GM21381 (cell line): ENCODE measurements at regions not wholly inside any gene's neighbourhood (a gene's known extent, or its start where the extent isn't known, plus 50 kb on each side); places are given as distances from the start of the nearest gene placed in this dataset.

Experiments
- ATAC-seq: cut with Tn5 transposase; IDR thresholded peaks from one replicate; pipeline ENCODE4 v1.9.1; 2021; ENCODE audit warnings: mild to moderate bottlenecking, moderate library complexity; ENCODE audit not compliant: unreplicated experiment

DNA sequence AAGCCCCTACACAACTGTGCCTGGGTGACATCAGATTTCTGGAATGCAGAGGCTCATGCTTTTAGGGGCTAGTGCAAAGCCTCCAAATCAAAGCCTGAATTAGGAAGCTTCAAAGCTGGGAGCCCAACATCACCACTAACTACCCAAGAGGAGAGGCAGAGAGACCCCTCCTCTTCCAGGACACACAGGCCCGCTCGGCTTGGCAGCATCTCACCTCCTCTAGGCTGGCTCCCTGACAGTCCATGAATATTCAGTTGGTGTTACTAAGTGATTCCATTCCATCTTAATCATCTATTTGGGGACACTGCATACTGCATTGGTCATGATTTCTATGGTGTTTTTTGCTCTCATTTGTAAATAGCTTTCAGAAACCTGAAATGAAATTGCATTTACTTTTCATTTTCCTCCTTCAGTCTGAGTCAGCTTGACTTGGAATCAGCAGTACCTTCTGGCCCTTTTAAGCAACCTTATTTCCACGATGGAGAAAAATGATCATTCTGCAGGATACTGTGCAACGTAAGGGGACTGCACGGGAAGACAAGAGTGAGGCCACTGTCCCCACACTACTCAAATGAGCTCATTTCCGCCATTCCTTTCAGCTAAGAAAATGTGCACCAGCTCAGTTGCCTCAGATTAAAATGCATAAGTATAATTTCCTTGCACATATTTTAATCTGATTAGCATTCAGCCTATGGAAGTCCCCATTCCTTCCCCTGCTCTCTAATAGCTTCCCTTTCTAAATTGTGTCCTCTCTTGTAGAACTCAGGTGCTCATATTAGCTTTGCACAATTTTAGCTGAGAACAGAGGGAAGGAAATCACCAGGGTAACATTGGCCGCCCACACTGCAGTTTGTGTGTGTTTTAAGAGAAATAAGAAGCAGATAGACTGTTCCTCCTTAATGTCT lies 219.9 kb downstream of the RFC3 start:
- no peak for ATAC-seq

DNA sequence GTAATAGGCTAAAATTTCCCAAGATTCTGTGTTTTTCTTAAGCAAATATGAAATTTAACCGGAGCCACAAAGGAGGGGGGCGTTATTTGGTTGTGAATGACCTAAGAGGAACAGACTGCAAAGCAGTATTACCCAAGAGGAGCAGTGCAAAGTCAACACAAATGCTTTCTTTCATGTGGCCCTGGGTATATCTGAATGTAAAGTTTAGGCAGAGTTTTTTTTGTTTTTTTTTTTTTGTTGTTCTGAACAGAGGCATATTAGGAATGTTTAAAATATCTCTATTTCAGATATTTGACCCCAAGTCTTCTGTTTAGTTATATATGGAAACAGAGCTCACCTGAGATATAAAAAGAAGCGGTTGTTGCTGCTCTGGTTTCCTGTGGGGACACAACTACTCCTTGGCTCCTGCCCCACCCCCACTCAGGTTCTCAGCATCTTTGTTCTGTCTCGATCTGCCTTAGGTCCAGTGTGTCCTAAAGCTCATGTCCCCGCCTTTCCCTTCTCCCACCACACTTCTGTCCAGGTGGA lies 220.7 kb downstream of the RFC3 start:
- ATAC-seq = no peak

DNA sequence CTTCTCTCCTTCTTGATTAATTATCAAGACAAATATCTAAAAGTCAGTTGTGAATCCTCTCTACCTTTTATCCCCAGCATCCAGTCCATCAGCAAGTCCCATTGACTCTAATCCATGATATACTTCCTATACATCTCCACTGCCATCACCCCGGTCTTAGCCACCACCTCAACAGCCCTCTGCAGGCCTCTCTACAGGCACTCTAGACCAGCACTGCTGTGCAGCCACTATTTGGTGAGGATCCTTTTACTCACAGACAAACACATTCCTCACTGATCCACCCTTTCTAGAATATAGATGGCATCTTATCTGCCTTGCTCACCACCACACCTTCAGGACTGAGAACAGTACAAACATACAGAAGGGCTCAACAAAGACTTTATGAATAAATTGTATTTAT lies 221.7 kb downstream of the RFC3 start:
- no peak for ATAC-seq

DNA sequence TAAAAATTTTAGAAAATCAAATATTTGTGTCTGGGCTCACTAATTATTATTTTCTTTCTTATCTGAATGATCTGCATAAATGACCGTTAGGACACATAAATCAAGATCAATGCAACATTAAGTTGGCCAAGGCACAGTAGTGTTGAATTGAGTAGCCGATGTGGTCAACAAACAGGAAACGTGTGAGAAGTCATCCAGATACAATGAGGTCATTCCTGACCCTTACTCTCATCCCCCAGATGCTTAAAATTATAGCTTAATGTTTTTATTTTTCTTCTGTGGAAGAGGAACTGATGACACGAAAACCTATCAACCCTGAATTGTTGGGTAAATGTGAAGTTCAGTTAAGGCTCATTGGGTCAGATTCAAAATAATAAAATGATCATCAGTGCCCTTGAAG lies 222.9 kb downstream of the RFC3 start:
- ATAC-seq = no peak

DNA sequence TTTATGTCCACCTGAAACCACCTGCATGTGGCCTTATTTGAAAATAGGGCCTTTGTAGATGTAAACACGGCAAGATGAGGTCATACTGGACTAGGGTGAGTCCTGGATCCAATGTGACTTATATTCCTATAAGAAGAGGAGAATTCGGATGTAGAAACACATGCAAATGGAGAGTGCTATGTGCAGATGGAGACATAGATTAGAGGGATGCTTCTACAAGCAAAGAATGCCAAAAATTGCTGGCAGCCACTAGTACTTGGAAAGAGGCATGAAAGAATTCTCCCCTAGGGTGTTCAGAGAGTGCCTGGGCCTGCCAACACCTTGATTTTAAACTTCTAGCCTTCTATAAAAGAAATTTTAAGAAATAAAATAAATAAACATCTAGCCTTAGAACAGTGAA lies 226.1 kb downstream of the RFC3 start:
- no peak for ATAC-seq

DNA sequence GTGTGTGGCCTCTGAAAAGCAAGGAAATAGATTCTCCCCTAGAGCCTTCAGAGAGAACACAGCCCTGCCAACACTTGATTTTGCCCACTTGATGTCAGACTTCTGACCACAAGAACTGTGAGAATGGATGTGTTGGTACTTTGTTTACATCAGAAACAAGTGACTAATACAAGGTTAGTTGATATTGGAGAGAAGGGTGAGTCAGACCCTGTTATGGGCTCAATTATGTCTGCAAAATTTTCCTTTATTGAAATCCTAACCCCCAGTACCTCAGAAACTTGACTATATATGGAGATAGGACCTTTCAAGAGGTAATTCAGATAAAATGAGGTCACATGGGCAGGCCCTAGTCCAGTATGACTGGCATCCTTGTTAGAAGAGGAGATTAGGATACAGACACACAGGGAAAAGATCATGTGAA lies 226.7 kb downstream of the RFC3 start:
- no peak for ATAC-seq

DNA sequence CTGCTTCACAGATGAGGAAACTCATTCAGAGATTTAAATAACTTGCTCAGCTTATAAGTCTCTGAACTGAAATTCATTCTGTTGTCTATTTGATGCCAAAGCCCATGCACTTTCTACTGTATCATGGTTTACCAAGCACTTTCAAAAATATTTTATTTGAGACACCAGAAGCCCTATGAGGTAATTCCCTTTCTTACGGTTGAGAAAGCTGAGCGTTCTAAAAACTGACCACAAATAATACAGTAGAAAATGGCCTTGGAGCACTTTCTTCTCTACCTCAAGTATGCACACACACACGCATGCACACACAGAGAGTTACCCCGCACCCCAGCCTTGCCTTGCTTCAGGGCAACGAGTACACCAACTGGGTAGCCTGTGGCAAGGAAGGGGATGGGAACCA lies 228.5 kb downstream of the RFC3 start:
- ATAC-seq = no peak

DNA sequence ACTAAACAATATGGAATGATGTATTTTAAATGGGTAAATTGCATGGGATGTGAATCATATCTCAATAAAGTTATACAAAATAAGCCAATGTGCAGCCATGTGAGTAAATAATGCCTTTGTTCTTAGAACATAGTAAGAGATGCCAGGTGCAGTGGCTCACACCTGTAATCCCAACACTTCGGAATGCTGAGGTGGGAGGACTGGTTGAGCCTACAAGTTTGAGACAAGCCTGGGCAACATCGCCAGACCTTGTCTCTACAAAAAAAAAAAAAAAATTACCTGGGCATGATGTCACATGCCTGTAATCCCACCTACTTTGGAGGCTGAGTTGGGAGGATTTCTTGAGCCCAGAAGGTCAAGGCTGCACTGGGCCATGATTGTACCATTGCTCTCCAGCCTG lies 230.7 kb downstream of the RFC3 start:
- no peak for ATAC-seq

DNA sequence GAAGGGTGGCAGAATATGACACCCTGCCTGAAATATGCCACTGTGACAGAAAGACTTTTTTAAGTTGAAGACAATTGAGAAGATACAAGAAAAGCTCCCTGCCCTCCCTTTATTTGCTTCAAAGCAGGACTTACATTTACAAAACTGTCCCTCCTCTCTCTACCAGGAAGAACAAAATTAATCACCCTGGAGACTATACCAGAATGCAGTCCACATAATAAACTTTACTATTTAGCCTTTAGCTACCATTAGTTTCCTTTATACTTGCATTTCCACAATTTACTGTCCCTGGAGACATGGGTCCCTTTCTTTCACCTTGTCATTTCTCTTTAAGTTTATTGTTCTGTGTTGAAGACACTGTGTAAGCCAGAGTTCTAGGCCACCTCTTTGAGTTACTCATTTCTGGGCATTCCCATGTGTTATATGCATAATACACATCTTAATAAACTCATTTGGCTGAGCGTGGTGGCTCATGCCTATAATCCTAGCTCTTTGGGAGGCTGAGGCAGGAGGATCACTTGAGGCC lies 238.8 kb downstream of the RFC3 start:
- no peak for ATAC-seq

DNA sequence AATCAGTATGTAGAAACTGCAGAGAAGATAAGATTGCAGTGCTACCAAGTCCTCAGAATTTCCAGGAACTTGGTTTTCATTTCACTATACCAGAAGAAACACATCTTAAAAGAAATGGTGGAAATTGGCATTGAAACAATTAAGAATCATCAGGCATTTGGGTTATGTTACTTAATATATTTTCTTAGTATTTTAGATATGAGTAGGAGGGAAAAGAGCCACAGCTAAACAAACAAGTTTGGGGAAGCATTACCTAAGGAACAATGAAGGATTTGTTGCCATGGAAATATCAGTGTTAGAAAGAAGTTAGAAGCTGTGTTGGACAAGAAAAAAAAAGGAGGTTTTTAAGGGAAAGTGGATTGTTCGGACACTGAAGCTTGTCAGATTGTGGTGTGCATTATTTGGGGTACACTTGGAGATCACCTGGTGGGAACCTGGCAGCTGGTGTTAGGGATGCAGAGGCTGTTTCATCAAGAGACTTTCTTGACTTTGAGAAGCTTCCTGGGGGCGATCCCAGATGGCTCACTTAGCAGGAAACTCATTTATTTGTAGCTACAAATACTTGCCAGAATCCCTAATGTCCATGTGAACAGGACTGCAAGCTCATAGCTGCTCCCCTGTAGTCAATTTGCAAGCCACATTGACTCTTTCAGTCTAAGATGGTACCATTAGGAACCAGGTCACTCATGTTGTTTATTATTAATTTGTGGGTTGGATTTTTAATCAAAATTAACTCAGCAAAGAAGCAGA lies 246.7 kb downstream of the RFC3 start:
- ATAC-seq = no peak

DNA sequence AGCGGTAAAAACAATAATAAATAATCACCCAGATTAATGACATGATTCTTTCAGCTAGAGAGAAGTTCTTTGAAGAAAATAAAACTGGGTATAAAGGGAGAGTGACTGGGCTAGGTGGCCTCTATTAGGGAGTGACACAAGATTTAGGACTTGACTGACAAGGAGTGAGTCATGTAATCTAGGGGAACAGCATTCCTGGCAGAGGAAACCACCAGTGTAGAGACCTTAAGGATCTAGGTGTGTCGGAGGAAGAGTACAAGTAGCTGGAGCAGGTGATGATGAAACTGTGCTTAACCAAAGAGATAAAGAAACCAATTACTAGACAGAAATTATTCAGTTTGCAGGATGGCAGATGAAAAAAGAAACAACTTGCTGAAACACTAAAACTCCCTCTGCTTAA lies 248.0 kb downstream of the RFC3 start:
- ATAC-seq = no peak

DNA sequence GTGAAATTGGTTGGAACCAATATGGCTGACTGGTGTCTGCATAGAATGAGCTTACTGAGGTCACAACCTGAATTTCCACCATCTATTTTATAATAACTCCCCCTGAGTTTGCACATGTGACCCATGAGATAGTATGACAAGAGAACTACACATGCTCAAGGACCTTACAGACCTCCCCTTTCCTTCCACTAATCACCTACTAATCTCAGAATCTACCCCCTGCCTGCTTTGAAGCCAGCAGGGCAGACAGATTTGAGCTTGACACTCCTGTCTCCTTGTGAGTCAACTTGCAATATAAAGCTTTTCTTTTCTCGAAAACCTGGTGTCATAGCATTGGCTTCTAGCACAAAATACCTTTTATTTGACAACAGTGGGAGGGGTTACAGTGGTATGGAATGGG lies 248.4 kb downstream of the RFC3 start:
- no peak for ATAC-seq

DNA sequence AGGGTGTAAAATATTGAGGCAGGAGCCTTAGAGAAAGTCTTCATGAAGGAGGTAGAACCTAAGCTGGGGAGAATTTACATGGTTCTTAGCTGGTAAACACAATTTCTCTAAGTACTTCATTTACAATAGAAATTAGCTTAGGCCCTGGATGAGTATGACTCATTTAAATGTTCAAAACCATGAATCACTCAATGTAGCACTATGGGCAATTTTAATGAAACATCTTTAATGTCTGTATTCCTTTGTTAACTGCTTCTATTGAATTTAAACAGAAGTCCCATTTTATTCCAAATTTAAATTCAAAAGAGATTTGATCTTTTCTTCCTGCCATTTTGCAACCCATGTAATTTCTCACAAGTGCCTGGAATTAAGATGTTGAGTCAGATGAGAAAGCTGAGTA lies 252.1 kb downstream of the RFC3 start:
- ATAC-seq = no peak

DNA sequence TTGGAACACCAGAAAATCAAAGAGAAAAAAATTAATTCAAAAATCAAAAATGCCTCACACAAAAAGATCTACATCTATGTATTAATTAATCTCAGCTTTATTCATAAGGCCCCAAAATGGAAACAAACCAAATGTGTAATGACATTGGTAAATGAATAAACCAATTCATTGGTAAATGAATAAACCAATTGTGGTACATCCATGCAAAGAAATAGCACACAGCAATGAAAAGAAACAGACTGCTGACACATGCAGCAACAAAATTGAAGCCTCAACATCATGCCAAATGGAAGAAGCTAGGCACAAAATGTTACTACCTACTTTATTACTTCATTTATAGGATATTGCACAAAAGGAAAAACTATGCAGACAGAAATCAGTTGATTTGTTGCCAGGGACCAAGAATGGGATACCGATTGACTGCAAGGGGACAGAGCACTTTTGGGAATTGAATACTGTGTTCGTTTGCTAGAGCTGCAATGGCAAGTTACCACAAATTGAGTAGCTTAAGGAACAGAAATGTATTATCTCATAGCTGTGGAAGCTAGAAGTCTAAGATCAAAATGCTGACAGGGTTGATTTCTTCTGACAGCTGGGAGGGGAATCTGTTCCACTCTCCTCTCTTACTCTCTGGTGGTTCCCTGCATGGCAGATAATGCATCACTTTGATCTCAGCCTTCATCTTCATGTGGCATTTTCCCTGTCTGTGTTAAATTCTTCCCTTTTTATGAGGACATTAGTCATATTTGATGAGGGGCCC lies 252.8 kb downstream of the RFC3 start:
- ATAC-seq = no peak

DNA sequence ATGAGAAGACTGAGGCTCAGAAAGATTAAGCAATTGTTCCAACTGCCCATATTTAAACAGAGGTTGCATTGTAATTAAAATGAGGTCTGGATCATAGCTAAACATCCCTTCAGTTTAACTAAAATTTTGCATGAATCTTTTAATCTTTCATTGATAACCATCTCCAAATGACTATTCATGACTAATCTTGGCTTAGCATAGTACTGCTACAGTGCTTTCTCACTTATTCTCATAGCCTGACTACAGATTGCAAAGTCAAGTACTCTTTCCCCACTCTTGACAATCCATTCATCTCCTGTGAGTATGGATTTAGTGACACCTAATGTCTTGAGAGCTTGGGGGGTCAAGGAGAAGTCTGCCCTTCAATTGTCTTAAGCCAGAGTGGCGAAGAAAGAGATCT lies 258.4 kb downstream of the RFC3 start:
- no peak for ATAC-seq

DNA sequence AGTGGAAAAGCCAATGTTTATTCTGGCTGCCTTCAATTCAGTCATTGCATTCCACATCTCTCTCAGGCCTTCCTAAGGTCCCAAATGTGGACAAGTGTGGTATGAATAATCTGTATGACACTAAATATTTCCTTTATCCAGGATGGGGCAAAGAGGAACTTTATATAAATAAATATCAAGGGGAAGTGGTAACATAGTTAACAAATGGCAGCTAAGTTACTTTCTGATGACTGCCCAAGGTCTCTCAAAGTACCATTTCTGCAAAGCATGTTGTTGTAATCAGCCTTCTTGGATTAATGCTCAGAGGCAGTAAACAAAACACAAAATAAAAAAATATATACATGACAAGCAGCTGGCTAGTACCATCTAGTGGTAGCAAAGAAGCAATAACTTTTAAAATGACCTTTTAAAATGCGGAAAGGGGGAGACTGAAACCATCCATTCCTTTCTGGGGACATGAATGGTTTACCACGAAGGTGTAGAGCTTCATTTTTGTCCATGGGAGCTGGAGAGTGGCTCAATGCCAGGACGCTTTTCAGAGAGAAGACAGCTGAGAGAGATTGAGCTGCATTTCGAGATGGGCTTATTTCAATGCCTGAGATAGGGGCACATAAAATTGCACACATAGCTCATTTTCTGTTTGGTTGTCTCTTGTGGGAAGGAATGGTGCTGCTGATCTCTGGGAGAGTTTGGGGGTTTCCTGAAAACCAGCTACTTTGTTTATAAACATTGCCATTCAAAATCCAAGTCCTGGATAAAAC lies 259.2 kb downstream of the RFC3 start:
- no peak for ATAC-seq

DNA sequence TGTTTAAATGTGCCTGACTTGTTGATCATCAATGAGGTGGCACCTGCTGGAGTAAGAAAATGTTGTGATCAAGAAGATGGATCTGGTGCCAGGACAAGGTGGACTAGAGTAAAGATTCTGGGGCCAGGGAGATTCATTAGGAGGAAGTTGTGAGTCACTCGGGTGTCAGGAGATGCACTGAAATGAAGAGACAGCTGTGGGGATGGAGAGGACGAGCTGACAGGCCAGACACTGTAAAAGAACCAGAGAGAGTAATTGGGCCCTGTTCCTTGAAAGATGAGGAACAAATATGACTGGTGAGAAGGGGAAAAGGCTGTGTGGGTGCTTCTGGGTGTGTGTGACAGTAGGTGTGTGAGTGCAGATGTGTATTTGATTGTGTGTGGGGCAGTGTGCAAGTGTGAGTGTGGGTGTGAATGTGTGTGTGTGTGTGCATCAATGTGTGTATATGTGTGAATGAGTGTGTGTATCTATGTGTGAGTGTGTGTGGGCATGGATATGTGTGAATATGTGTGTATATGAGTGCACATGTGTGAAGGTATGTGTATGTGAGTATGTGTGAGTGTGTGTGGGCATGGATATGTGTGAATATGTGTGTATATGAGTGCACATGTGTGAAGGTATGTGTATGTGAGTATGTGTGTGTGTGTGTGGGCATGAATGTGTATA lies 260.5 kb downstream of the RFC3 start:
- ATAC-seq = no peak

DNA sequence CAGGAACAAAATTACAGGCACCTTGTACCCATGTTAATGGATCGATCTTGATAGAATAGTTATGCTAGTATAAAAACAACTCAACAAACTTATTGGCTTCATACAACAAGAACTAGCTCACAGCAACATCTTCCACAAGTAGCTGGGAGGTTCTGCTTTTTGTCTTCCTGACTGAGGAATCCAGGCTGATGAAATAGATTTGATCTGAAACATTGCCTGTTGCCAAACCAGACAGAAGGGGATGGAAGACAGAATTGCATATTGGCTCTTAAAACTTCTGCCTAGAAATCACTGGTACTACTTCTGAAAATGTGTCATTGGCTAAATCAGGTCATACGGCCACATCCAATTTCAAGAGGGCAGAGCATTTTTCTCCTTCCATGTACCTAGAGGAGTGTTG lies 267.3 kb downstream of the RFC3 start:
- no peak for ATAC-seq

DNA sequence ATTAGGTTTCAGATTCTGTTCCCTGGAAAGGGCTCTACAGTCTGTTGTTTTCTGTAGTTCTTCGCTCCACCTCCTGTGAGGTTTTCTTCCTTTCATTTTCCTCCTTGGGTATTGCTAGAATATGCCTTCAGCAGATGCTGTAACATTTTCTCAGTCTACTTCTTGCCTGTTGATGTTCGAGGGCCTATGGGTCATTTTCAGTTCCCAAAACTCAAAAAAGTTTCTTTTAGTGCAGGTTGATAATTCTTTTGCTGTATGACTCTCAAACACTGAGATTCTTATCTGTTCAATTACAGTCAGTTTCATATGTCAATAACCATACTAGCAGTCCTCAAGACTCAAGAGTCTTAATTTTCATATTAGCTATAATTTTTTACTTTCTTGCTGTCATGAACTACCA lies 268.3 kb downstream of the RFC3 start:
- no peak for ATAC-seq

DNA sequence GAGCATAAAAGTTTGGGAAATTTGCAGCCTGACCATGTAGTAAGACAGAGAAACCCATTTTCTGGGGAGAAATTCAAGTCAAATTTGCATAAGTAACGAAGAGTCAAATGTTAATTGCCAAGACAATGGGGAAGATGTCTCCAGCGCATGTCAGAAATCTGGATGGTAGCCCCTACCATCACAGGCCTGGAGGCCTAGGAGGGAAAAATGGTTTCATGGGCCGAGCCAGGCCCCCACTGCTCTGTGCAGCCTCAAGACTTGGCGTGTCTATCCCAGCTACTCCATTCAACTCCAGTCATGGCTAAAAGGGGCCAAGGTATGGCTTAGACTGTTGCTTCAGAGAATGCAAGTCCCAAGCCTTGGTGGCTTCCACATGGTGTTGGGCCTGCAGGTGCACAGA lies 269.8 kb downstream of the RFC3 start:
- no peak for ATAC-seq
